Large intestine (tissue), 3 donors: ENCODE measurements at regions not wholly inside any gene's neighbourhood (a gene's known extent, or its start where the extent isn't known, plus 50 kb on each side); places are given as distances from the start of the nearest gene placed in this dataset.

ENCODE experiments used
- DNase-seq, 2 donors: peaks; one replicate each; pipeline versions ENCODE4 v3.0.0 to v3.0.0-alpha.2; 2013
- H3K27ac ChIP-seq: one replicate; pipeline ENCODE4 v1.5.1; 2013; ENCODE audit warnings: low read length
- H3K27me3 ChIP-seq: 2 replicates; pipeline ENCODE4 v1.6.1; 2013; ENCODE audit warnings: low read length; ENCODE audit not compliant: control insufficient read depth, insufficient read depth
- H3K36me3 ChIP-seq: 2 replicates; pipeline ENCODE4 v1.6.1; 2013; ENCODE audit warnings: low read length; ENCODE audit not compliant: control insufficient read depth, insufficient read depth
- H3K4me1 ChIP-seq: one replicate; pipeline ENCODE4 v1.6.1; 2013; ENCODE audit warnings: low read length; ENCODE audit not compliant: control insufficient read depth, insufficient read depth
- H3K4me3 ChIP-seq: one replicate; pipeline ENCODE4 v1.5.1; 2013; ENCODE audit warnings: low read length
- H3K9me3 ChIP-seq: one replicate; pipeline ENCODE4 v1.6.1; 2013; ENCODE audit warnings: mild to moderate bottlenecking, low read depth, low read length, moderate library complexity; ENCODE audit not compliant: control insufficient read depth
- WGBS: methylation state at CpG from one replicate; pipeline ENCODE4 v1.1.5; 2013; ENCODE audit warnings: low lambda C conversion rate; ENCODE audit not compliant: insufficient coverage; 5-methylcytosine and 5-hydroxymethylcytosine counted together

DNA sequence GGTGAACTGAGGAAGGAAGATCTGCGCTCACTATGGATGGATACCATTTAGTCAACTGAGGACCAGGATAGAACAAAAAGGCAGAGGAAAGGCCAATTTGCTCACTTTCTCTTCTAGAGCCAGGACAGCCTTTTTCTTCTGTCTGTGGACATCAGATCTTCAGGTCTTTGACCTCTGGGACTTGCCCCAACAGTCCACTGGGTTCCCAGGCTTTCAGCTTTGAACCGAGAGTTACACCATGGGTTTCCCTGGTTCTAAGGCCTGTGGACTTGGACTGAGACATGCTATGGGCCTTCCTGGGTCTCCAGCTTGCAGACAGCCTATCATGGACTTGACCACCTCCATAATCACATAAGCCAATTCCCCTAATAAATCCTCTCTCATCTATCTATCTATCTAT lies 232.0 kb downstream of the IPO8 start:
- H3K4me1 ChIP-seq: no peaks in the 10 kb centered on the region
- no peak overlapping the region for H3K4me3 ChIP-seq
- WGBS: no CpG with 5 or more reads among the region's 2 CpGs
- H3K36me3 ChIP-seq: no peaks in the 10 kb centered on the region
- H3K9me3 ChIP-seq: no peaks in the 10 kb centered on the region
- DNase-seq: no peak
- H3K27me3 ChIP-seq: no peaks in the 10 kb centered on the region
- no peak overlapping the region for H3K27ac ChIP-seq

DNA sequence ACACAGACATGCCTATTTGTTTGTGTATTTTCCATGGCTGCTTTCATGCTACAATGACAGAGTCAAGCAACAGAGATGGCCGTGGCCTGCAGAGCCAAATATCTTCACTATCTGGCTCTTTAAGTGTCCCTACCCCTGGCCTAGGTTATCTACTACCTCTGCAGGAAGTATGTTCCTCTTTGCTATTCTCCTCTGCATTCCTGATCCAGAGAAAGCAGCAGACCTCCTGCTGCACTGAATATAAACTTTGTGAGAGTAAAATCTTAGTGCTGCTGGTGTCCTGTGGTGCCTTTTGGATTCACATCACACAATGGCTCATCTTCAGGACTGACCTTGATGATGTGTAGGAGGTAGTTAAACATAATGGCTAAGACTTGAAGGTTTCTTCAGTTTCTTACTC lies 233.4 kb downstream of the IPO8 start:
- Histone ChIP-seq H3K4me1 (no peaks in the 10 kb centered on the region), H3K27me3 (no peaks in the 10 kb centered on the region), H3K36me3 (no peaks in the 10 kb centered on the region), H3K27ac (no peak overlapping the region), H3K4me3 (no peak overlapping the region), H3K9me3 (no peaks in the 10 kb centered on the region)
- no peak for DNase-seq
- WGBS: no CpG with 5 or more reads among the region's 1 CpG

DNA sequence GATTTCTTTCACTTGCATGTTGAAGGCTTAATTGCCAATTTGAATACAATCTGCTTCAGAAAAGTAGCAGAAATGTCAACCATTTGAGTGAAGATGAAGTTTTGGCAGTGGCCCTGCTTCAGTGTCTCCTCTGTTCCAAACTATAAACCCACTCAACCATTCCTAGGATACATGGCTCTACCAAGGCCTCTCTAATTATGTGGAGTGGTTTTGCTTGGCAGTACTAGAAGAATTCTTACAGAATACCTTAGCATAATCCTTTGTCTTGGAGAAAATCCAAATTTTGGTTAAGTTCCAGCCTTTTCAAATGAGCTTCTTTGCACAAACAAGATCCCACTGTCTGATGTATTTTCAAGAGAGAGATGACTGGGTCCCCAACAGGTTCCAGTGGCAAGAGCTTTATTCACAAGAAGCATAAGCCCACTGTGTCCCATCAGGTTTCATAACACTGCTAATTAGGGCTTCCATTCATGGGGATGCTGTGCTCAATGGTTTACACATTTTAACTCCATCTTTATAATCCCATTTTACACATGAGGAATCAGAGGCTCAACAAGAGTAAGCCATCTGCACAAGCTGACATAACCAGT lies 234.5 kb downstream of the IPO8 start:
- DNase-seq: no peak

DNA sequence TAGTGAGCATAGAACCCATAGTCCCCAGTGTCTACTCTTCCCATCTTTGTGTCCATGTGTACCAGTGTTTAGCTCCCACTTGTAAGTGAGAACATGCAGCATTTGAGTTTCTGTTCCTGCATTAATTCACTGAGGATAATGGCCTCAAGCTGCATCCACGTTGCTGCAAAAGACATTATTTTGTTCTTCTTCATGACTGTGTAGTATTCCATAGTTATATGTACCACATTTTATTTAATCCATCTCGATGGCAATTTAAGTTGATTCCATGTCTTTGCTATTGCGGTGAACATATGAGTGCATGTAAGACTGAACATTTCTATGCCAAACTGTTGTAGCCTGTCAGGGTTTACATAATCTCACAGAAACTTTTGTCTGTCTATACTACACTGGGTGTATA lies 237.2 kb downstream of the IPO8 start:
- Histone ChIP-seq H3K4me1 (no peaks in the 10 kb centered on the region), H3K36me3 (no peaks in the 10 kb centered on the region), H3K9me3 (no peaks in the 10 kb centered on the region), H3K27me3 (no peaks in the 10 kb centered on the region), H3K27ac (no peak overlapping the region), H3K4me3 (no peak overlapping the region)
- 90% methylated on average over 2 of the region's 3 CpGs for WGBS
- no peak for DNase-seq

More for the DNA sequence above, 234.5 kb downstream of the IPO8 start:
- Histone ChIP-seq H3K36me3 (no peaks in the 10 kb centered on the region), H3K27ac (no peak overlapping the region), H3K9me3 (no peaks in the 10 kb centered on the region), H3K4me3 (no peak overlapping the region), H3K4me1 (no peaks in the 10 kb centered on the region), H3K27me3 (no peaks in the 10 kb centered on the region)

DNA sequence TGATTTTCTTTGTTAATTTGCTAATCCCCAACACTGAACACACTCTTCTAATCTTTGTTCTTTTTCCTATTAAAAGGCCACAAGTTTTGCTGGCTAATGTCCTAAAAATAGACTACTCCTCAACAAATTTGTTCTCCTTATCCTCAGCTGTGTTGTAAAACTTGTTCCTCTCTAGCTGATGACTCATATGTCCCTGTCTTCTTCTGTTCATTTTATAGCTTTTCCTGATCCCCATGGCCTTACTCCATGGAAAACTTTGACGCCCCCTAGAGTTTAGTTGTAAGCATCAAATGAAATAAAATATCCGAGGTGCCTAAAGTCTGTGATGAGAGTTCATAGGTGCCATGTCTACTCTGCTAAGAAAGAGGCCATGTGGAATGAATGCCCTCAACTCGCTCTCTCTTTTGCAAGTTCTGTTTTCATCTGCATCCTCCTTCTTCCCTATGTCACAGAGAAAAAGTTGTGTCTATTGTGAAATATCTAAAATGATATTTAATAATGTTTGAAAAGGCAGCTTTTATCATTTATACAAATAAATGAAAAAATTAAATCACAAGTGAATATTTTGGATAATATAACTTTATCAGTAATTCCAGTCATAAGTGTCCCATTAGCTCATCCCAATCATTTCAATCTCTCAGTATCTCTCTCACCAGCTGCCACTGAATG lies 237.9 kb downstream of the IPO8 start:
- Histone ChIP-seq H3K36me3 (no peaks in the 10 kb centered on the region), H3K27ac (no peak overlapping the region), H3K4me3 (no peak overlapping the region), H3K27me3 (no peaks in the 10 kb centered on the region), H3K4me1 (no peaks in the 10 kb centered on the region), H3K9me3 (no peaks in the 10 kb centered on the region)
- no CpG with 5 or more reads among the region's 3 CpGs for WGBS
- no peak for DNase-seq

DNA sequence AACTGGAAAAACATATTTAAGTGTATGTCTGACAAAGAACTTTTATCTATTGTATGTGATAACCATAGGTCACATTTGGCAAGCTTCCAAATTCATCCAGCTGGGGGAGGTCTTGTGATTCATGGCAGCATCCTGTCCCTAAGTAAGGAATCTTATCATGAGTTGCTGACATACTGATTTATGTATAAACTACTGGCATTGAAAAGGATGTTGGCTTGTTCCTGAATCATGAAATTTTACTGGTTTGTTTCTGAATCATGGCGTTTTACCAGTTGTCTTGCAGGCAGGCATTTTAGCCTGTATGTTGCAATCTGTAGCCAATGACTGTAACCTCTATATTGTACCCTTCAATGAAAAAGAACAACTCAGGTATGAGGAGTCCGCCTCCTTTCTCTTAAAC lies 244.8 kb downstream of the IPO8 start:
- H3K4me1 ChIP-seq: no peaks in the 10 kb centered on the region
- H3K27ac ChIP-seq: no peak overlapping the region
- H3K9me3 ChIP-seq: no peaks in the 10 kb centered on the region
- H3K27me3 ChIP-seq: no peaks in the 10 kb centered on the region
- no peak overlapping the region for H3K4me3 ChIP-seq
- DNase-seq: no peak
- H3K36me3 ChIP-seq: no peaks in the 10 kb centered on the region
- WGBS: no CpG with 5 or more reads among the region's 2 CpGs

DNA sequence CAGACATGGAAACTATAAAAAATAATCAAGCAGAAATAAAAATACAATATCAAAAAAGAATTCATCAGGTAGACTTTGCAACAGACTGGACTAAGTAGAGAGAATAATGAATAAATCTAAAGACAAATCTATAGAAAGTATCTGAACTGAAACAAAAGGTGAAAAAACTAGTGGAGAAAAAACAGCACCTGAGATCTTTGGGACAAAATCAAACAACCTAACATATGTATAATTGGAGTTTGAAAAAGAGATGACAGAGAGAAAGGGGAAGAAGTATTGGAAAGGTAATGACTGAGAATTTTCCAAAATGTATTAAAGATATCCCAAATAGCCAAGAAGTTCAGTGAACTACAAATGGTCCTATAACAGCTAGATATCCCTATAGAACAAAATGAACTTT lies 245.4 kb downstream of the IPO8 start:
- no peaks in the 10 kb centered on the region for H3K36me3 ChIP-seq
- no peaks in the 10 kb centered on the region for H3K9me3 ChIP-seq
- H3K27me3 ChIP-seq: no peaks in the 10 kb centered on the region
- no peak overlapping the region for H3K27ac ChIP-seq
- H3K4me3 ChIP-seq: no peak overlapping the region
- H3K4me1 ChIP-seq: no peaks in the 10 kb centered on the region
- DNase-seq: no peak

DNA sequence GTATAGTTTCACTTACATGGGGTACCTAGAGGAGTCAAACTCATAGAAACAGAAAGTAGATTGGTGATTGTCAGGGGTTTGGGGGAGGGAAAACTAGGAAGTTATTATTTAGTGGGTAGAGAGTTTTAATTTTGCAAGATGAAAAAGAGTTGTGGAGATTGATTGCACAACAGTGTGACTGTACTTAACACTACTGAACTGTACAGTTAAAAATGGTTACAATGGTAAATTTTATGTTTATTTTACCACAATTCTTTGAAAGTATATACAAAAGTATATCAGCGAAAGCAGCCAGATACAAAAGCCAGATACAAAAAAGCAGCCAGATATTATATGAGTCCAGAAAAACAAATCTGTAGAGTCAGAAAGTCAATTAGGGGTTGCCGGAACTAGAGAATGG lies 247.6 kb downstream of the IPO8 start:
- Histone ChIP-seq H3K27ac (no peak overlapping the region), H3K9me3 (no peaks in the 10 kb centered on the region), H3K27me3 (no peaks in the 10 kb centered on the region), H3K4me3 (no peak overlapping the region), H3K4me1 (no peaks in the 10 kb centered on the region), H3K36me3 (no peaks in the 10 kb centered on the region)
- DNase-seq: no peak
- 89% methylated on average over 1 of the region's 2 CpGs for WGBS

DNA sequence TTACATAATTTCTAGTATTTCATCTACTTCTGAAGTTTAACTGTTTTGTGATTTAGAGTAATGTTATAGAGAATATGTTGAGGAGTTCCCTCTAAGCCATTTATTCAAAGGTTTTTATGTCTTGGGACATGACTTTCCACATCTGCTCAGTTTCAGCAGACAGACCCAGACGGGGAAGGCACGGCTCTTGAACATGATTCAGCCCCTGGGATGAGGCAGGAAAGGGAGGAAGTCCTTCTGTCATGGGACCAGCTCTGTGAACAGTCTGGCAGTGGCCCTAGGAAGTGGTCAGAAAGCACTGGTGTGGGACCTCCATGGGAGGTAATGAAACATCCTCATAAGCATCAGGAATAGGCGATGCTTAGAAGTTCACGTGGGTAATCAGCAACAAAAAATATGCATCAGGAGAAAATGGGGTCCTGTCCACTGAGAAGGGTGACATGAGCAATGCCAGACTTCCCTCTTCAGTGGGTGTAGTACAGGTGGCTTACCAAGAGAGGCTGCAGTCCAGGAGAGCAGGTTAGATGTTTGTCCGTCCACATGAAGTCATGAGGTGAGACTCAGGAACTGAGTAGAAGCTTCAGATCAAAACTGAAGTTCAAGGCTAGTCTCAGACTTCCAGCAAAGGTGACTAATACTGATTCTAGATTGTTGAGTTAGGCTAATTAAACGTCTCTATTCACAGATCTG lies 248.5 kb downstream of the IPO8 start:
- Histone ChIP-seq H3K36me3 (no peaks in the 10 kb centered on the region), H3K4me1 (no peaks in the 10 kb centered on the region), H3K4me3 (no peak overlapping the region), H3K27me3 (no peaks in the 10 kb centered on the region), H3K9me3 (no peaks in the 10 kb centered on the region), H3K27ac (no peak overlapping the region)
- no peak for DNase-seq
- WGBS: 60% methylated on average over 1 of the region's 6 CpGs

DNA sequence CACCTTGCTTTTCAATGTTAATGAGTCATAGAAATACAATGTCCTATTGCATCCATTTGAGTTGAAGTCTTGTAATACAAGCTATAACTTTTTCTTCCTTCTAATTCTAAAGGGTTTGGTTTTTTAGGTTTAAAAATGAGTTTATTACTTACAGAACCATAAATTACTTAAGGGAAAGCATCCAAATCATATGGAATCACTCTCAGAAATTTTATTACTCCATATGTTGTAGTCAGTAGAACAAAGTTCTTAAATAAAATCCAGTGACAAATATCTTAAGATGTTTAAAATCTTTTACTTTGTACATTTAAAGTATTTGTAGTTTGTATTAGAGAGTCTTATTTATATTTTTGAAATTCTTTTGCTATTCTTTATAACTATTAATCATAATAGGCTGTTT lies 253.2 kb downstream of the IPO8 start:
- Histone ChIP-seq H3K9me3 (no peaks in the 10 kb centered on the region), H3K27ac (no peak overlapping the region), H3K36me3 (no peaks in the 10 kb centered on the region), H3K4me1 (no peaks in the 10 kb centered on the region), H3K27me3 (no peaks in the 10 kb centered on the region), H3K4me3 (no peak overlapping the region)
- no peak for DNase-seq
